OCI-LY1 (cell line): ENCODE measurements at regions not wholly inside any gene's neighbourhood (a gene's known extent, or its start where the extent isn't known, plus 50 kb on each side); places are given as distances from the start of the nearest gene placed in this dataset.

Source experiments
- H2AFZ ChIP-seq: fragments of 200-600 bp; sonication (generic), shearing (Covaris generic); 2 replicates; pipeline ENCODE4 v1.6.0; 2014; ENCODE audit warnings: antibody characterized with exemption, mild to moderate bottlenecking, low read length
- H3F3A ChIP-seq: fragments of 200-600 bp; sonication (generic), shearing (Covaris generic); 2 replicates; pipeline ENCODE4 v1.6.0; 2014; ENCODE audit warnings: mild to moderate bottlenecking, antibody characterized with exemption, low read length, moderate library complexity; ENCODE audit not compliant: insufficient read depth
- H3K27ac ChIP-seq: fragments of 200-600 bp; sonication (generic); 2 replicates; pipeline ENCODE4 v1.5.1; 2014; ENCODE audit warnings: low read length, mixed run types, mild to moderate bottlenecking, low read depth; ENCODE audit not compliant: poor library complexity, severe bottlenecking
- H3K27me3 ChIP-seq: fragments of 200-600 bp; sonication (generic); 2 replicates; pipeline ENCODE4 v1.6.0; 2014; ENCODE audit warnings: antibody characterized with exemption, mild to moderate bottlenecking, low read length, moderate library complexity; ENCODE audit not compliant: insufficient read depth
- H3K36me3 ChIP-seq: fragments of 200-600 bp; sonication (generic); 2 replicates; pipeline ENCODE4 v1.6.1; 2014; ENCODE audit warnings: mild to moderate bottlenecking, antibody characterized with exemption, low read length, moderate library complexity, mixed read lengths; ENCODE audit not compliant: insufficient read depth
- H3K4me1 ChIP-seq: fragments of 200-600 bp; sonication (generic); 2 replicates; pipeline ENCODE4 v1.5.1; 2014; ENCODE audit warnings: mild to moderate bottlenecking, low read length, moderate library complexity; ENCODE audit not compliant: insufficient read depth, severe bottlenecking
- H3K4me2 ChIP-seq: fragments of 200-600 bp; sonication (generic), shearing (Covaris generic); 2 replicates; pipeline ENCODE4 v1.6.1; 2014; ENCODE audit warnings: low read length
- H3K4me3 ChIP-seq: fragments of 200-600 bp; sonication (generic); 2 replicates; pipeline ENCODE4 v1.5.1; 2014; ENCODE audit warnings: low read length, low read depth, mild to moderate bottlenecking, mixed read lengths; ENCODE audit not compliant: poor library complexity, severe bottlenecking
- H3K79me2 ChIP-seq: fragments of 200-600 bp; shearing (Covaris generic); 2 replicates; pipeline ENCODE4 v1.6.1; 2016; ENCODE audit warnings: mixed run types, low read length, mixed read lengths; ENCODE audit not compliant: insufficient read depth
- H3K9ac ChIP-seq: fragments of 200-600 bp; sonication (generic), shearing (Covaris generic); 2 replicates; pipeline ENCODE4 v1.6.1; 2014; ENCODE audit warnings: mild to moderate bottlenecking, low read length, mixed read lengths
- H3K9me2 ChIP-seq: fragments of 200-600 bp; sonication (generic), shearing (Covaris generic); 2 replicates; pipeline ENCODE4 v1.6.1; 2014; ENCODE audit warnings: low read depth, mild to moderate bottlenecking, low read length, mixed read lengths
- H3K9me3 ChIP-seq: fragments of 200-600 bp; shearing (Covaris generic); 2 replicates; pipeline ENCODE4 v1.6.1; 2014; ENCODE audit warnings: low read length, mixed read lengths
- H4K20me1 ChIP-seq: fragments of 200-600 bp; sonication (generic), shearing (Covaris generic); 2 replicates; pipeline ENCODE4 v1.6.0; 2016; ENCODE audit warnings: mild to moderate bottlenecking, low read length; ENCODE audit not compliant: insufficient read depth
- EZH2 ChIP-seq: fragments of 200-600 bp; sonication (generic), shearing (Covaris generic); IDR thresholded peaks from 2 replicates; pipeline ENCODE4 v1.8.0; 2017; ENCODE audit warnings: borderline replicate concordance, mixed run types, mild to moderate bottlenecking, antibody characterized with exemption, low read length, moderate library complexity, mixed read lengths
- TF ChIP-seq, protein P1 (sequence below): fragments of 200-600 bp; sonication (generic), shearing (Covaris generic); IDR thresholded peaks from 2 replicates; pipeline ENCODE4 v1.5.1; 2017; ENCODE audit warnings: mild to moderate bottlenecking, antibody characterized with exemption, low read length, moderate library complexity, mixed read lengths

DNA sequence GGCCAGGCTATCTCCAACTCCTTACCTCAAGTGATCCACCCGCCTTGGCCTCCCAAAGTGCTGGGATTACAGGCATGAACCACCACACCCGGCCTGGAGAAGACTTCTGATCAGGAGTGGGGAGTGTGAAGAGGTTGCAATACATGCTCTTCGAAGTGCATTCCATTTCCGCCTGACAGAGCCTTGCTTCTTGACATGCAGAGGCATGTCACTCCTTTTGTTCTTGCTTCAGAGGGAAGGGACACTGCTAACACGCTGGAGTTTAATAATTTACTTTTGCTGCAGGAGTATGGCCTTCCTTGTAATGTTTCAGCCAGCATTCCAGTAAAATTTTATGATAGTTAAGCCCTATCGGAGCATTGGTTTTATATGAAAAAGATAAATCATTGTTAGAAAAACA lies 74.9 kb downstream of the SLC25A47 start:
- H3K9me3 ChIP-seq, result no peaks in the 10 kb centered on the region
- H3K4me3 ChIP-seq, result no peak overlapping the region
- H3K27me3 ChIP-seq, result no peaks in the 10 kb centered on the region
- H3K27ac ChIP-seq, result no peak overlapping the region
- no peaks in the 10 kb centered on the region for H3K36me3 ChIP-seq
- no peaks in the 10 kb centered on the region for H3F3A ChIP-seq
- H3K9ac ChIP-seq, result no peak overlapping the region
- no peak overlapping the region for H3K4me2 ChIP-seq
- H2AFZ ChIP-seq, result no peak overlapping the region
- no peaks in the 10 kb centered on the region for H3K79me2 ChIP-seq
- no peaks in the 10 kb centered on the region for H3K4me1 ChIP-seq
- H3K9me2 ChIP-seq, result no peaks in the 10 kb centered on the region
- TF ChIP-seq, protein P1, sequence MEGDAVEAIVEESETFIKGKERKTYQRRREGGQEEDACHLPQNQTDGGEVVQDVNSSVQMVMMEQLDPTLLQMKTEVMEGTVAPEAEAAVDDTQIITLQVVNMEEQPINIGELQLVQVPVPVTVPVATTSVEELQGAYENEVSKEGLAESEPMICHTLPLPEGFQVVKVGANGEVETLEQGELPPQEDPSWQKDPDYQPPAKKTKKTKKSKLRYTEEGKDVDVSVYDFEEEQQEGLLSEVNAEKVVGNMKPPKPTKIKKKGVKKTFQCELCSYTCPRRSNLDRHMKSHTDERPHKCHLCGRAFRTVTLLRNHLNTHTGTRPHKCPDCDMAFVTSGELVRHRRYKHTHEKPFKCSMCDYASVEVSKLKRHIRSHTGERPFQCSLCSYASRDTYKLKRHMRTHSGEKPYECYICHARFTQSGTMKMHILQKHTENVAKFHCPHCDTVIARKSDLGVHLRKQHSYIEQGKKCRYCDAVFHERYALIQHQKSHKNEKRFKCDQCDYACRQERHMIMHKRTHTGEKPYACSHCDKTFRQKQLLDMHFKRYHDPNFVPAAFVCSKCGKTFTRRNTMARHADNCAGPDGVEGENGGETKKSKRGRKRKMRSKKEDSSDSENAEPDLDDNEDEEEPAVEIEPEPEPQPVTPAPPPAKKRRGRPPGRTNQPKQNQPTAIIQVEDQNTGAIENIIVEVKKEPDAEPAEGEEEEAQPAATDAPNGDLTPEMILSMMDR, result no peak
- no peak for TF ChIP-seq EZH2
- H4K20me1 ChIP-seq, result no peaks in the 10 kb centered on the region; the same call in 1 of the 2 replicates

DNA sequence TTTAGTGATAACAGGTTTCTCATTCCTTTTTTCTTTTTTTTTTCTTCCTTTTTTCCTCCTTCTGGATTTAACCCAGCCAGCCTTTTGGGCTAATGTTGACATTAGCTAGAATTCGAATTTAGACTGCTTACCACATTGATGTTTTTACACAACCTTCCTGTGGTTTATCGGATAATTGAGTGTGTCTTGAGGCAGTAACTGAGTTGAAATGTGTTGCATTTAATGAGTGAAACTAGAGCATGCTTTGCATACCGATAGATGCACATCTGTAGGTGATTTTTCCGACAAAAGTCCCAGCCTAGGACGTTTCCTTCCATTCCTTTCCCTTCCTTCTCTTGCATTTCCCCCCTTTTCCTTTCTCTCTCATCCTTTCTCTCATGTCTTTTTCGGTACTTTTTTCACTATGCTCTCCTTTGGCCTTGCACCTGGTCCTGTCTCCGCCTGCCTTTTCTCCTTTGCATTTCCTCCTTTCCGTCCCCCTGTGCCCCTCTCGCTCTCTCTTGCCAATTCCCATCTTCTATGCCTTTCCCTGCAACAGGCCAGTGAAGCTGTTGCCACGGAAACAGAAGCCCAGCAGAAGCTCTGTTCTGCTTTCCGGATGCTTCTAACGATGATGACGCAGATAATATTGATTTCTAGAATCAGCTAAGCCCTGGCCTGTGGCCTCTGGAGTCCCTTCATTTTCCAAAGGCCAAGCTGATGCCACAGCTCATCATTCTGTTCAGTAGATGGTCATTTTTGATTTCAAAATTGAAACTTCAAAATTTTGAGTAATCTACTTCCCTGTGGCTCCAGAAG lies 76.1 kb downstream of the SLC25A47 start:
- H3K27ac ChIP-seq, result no peak overlapping the region
- H3K4me2 ChIP-seq, result no peak overlapping the region
- no peaks in the 10 kb centered on the region for H3K4me1 ChIP-seq
- H3K4me3 ChIP-seq, result no peak overlapping the region
- H4K20me1 ChIP-seq, result no peaks in the 10 kb centered on the region; the same call in 1 of the 2 replicates
- no peak overlapping the region for H2AFZ ChIP-seq
- H3F3A ChIP-seq, result no peaks in the 10 kb centered on the region
- H3K9ac ChIP-seq, result no peak overlapping the region
- H3K36me3 ChIP-seq, result no peaks in the 10 kb centered on the region
- no peaks in the 10 kb centered on the region for H3K27me3 ChIP-seq
- H3K9me3 ChIP-seq, result no peaks in the 10 kb centered on the region
- H3K79me2 ChIP-seq, result no peaks in the 10 kb centered on the region
- no peaks in the 10 kb centered on the region for H3K9me2 ChIP-seq
- TF ChIP-seq, protein P1, result no peak
- TF ChIP-seq EZH2, result no peak

DNA sequence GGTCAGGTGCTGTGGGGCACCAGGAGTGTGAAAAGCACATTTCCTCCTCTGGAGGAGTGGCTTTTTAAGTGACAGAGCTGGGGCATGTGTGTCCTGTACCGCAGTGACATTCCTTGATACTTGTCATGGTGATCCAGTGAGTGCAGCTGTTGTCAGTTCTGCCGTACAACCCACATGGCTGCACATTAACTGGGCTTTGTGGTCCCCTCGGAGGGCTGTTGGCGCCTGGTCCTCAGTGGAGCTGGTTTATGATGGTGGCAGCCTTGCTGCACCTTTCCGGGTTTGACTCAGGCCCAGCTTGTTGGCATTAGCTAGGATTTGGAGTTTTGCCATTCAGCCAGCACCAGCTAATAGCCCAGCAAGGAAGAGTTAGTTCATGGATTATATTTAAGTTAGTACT lies 77.0 kb downstream of the SLC25A47 start:
- Histone ChIP-seq H3K36me3 (no peaks in the 10 kb centered on the region), H3K4me1 (no peaks in the 10 kb centered on the region), H2AFZ (no peak overlapping the region), H3K27ac (no peak overlapping the region), H3K4me2 (no peak overlapping the region), H3K9me2 (no peaks in the 10 kb centered on the region), H3K79me2 (no peaks in the 10 kb centered on the region), H3F3A (no peaks in the 10 kb centered on the region), H3K9ac (no peak overlapping the region), H3K27me3 (no peaks in the 10 kb centered on the region), H4K20me1 (no peaks in the 10 kb centered on the region; the same call in 1 of the 2 replicates), H3K9me3 (no peaks in the 10 kb centered on the region), H3K4me3 (no peak overlapping the region)
- TF ChIP-seq, protein P1, result no peak
- no peak for TF ChIP-seq EZH2
